ENCODE measurements at regions not wholly inside any gene's neighbourhood (a gene's known extent, or its start where the extent isn't known, plus 50 kb on each side); places are given as distances from the start of the nearest gene placed in this dataset.
A peak's percentile ranks its signal among the peaks of the same experiment; 100 is the strongest.

DNA sequence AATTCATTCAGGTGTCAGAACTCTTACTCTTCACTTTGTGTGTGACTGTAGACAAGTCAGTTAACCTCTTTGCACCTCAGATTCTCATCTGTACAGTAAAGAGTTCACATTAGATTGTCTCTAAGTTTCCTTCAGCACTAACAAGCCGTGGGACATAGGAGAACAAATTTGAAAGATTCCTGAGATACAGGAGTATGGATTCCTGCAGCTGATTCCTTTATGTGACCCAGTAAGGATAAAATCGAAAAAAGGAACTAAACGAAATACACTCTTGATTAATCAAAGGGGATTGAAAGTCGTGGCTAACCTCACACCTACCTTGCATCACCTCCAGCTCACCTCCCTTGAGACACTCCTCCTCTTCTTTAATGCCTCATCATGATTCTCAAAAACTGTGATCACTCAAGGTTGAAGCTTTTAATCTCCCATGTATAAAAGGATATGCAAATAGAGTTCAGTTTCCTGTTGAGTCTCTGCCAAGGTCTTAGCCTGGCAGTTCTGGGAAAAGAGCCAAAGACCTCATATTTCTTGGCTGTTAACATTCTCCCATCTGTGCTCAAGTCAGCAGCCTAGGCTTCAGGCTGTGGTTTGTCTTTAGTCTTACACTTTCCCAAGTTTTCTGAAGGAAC lies 156.6 kb downstream of the DAD1 start:
- Histone ChIP-seq H3K4me2 (ENCODE audit: low read depth, low read length) (no peak overlapping the region), H3K14ac (replicated peaks; ENCODE audit: low read depth, low read length) (no peak overlapping the region), H2AK9ac (replicated peaks; ENCODE audit: low read depth, low read length, poor library complexity) (no peak overlapping the region), H3K56ac (ENCODE audit: extremely low read depth, insufficient read depth, low read length) (no peak overlapping the region), H2BK5ac (ENCODE audit: low read depth, low read length, poor library complexity, severe bottlenecking) (no peak overlapping the region), H3K27me3 (ENCODE audit: control insufficient read depth, insufficient read depth, low read length) (peaks cover 49% of the 10 kb centered on the region), H3K23ac (ENCODE audit: low read depth, low read length) (no peak overlapping the region), H3K4me1 (ENCODE audit: control insufficient read depth, insufficient read depth, low read length) (peaks cover 7% of the 10 kb centered on the region), H3K4ac (ENCODE audit: low read depth, low read length) (no peak overlapping the region), H3K4me3 (ENCODE audit: insufficient read depth, low read depth, low read length) (no peak overlapping the region), H3K18ac (ENCODE audit: low read depth, low read length) (no peak overlapping the region), H4K20me1 (ENCODE audit: insufficient read depth, low read length) (no peaks in the 10 kb centered on the region), H3K27ac (ENCODE audit: insufficient read depth, low read length) (no peak overlapping the region), H2AK5ac (ENCODE audit: low read depth, low read length) (no peak overlapping the region), H4K5ac (ENCODE audit: low read depth, low read length) (no peak overlapping the region), H4K8ac (ENCODE audit: low read depth in 2 of 2, low read length in 2 of 2) (no peak overlapping the region), H2AFZ (replicated peaks; ENCODE audit: low read length, poor library complexity) (no peak overlapping the region), H3K36me3 (ENCODE audit: control insufficient read depth, insufficient read depth, low read length) (no peaks in the 10 kb centered on the region), H3K9me3 (ENCODE audit: control insufficient read depth, insufficient read depth, low read length) (no peaks in the 10 kb centered on the region), H2BK20ac (ENCODE audit: low read depth, low read length) (no peak overlapping the region), H4K91ac (ENCODE audit: insufficient read depth, low read depth, low read length) (no peak overlapping the region), H2BK15ac (ENCODE audit: low read depth, low read length) (no peak overlapping the region), H3K9me1 (ENCODE audit: insufficient read depth, low read length) (no peaks in the 10 kb centered on the region), H3K79me1 (ENCODE audit: low read depth in 1 of 2, low read length in 2 of 2) (no peaks in the 10 kb centered on the region), H2BK120ac (ENCODE audit: low read depth, low read length) (no peak overlapping the region), H3K9ac (ENCODE audit: low read depth, low read length) (no peak overlapping the region)
- BruUV-seq (replicated peaks): no TSS peak
- peak; percentile 74 for ATAC-seq (ENCODE audit: low read depth)
- intact Hi-C loops (cut with micrococcal nuclease): no loop called here
- DNase-seq: peak; percentile 84
- CTCF ChIA-PET: interaction anchor here (1.7 kb wide), 1 partner anchor 92 kb away, joined by 7 read pairs; no protein-coding TSS in a partner anchor
- dilution Hi-C loops (cut with HindIII; ENCODE audit: low sequenced_read_pairs, unreplicated experiment): no loop called here
- in situ Hi-C loops (cut with MboI; ENCODE audit: low sequenced_read_pairs): no loop called here
- POLR2A ChIA-PET (ENCODE audit: unreplicated experiment): no interaction called here
- no CpG with 5 or more reads among the region's 4 CpGs for WGBS, 2 experiments (ENCODE audit: extremely low coverage in 2 of 2, insufficient read length in 1 of 2)
- TF ChIP-seq, protein P1, sequence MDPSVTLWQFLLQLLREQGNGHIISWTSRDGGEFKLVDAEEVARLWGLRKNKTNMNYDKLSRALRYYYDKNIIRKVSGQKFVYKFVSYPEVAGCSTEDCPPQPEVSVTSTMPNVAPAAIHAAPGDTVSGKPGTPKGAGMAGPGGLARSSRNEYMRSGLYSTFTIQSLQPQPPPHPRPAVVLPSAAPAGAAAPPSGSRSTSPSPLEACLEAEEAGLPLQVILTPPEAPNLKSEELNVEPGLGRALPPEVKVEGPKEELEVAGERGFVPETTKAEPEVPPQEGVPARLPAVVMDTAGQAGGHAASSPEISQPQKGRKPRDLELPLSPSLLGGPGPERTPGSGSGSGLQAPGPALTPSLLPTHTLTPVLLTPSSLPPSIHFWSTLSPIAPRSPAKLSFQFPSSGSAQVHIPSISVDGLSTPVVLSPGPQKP (IDR thresholded peaks at IDR 0.05; ENCODE audit: borderline replicate concordance, low read depth, low read length): no peak
- no peak for TF ChIP-seq RAD21 (IDR thresholded peaks at IDR 0.05; ENCODE audit: low read length)
- TF ChIP-seq RCOR1 (IDR thresholded peaks at IDR 0.05; ENCODE audit: insufficient replicate concordance, low read length): no peak
- no peak for TF ChIP-seq NFE2L2 (IDR thresholded peaks at IDR 0.05; ENCODE audit: low read depth, low read length)
- no peak for TF ChIP-seq CHD1 (IDR thresholded peaks at IDR 0.05; ENCODE audit: low read depth, low read length)
- TF ChIP-seq MAFK (IDR thresholded peaks at IDR 0.05; ENCODE audit: low read depth, low read length): no peak
- TF ChIP-seq RFX5 (IDR thresholded peaks at IDR 0.05; ENCODE audit: low read depth, low read length): no peak
- no peak for TF ChIP-seq FOS (IDR thresholded peaks at IDR 0.05; ENCODE audit: low read depth, low read length)

Measured in IMR-90 (cell line).